ENCODE measurements at regions not wholly inside any gene's neighbourhood (a gene's known extent, or its start where the extent isn't known, plus 50 kb on each side); places are given as distances from the start of the nearest gene placed in this dataset.

DNA sequence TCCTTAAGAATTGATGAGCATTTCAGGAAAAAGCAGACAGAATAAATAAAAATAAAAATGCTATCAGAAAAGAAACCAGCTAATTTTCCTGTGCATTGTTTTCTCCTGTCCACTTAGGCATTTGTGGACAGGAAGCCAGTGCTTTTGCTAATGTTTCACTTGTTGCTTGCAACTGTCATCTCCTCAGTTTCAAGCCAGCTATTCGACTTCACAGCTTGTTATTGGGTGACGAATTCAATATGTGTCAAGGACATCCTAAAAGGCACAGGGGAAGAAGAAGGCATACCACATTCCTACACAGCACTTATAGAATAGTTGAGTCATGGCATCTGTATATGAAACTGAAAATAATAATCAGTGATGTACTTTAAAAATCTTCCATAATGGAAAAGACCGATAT, 530.6 kb upstream of the KIRREL3 start:
- no peak for DNase-seq

DNA sequence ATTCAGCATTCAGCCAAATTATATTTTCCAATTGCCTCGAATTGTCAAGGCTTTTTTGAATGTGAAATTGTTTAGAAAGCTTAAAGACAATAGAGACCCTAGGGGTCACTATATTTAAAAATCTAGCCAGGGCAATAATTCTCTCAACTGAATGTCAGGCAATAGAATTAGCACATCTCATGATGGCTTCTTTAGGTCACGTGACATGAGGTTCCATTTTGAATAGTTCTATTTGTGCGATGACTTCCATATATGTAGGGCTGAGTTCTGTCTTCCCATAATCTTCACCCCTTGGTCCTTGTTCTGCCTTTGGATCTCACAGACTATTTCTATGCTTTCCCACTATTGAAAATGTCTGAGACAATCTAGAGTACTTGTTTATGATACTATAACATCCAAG, 527.7 kb upstream of the KIRREL3 start:
- DNase-seq, result no peak

DNA sequence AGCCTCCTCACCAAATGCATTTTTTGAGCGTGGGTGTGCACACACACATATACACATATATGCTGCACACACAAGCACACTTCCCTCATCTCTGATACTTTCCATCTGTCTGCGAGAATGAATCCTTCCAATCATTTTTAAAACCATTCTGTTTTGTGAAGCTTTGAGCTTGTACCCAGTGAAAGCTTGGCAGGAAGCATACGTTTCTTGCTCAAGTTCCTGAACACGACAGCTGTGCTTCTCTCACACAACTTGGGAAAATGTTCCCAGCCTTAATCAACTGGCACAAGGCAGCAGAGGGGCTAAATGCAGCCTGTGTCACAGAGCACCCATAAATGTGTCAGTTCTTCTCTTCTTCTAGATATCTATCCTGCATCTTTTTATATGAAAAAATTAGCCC, 524.0 kb upstream of the KIRREL3 start:
- DNase-seq, result peak; percentile 7

DNA sequence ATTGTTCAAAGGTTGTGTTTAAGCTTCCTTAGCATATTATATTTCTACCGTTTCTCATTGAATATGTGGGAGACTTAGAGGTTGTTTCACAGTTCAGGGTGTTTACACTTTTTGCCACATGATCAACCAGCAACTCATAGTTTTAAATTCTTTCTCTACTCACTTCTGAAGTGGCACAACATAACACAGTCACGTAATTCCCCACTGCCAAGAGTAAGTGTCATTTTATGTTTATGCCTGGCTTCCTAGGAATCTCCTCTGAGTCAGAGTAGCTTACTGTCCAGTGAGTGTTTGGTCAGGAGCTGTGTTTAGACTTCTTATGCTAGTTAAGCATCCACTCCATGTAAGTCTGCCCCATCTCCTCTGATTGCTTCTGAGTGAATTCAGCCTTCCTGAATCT, 520.8 kb upstream of the KIRREL3 start:
- no peak for DNase-seq

DNA sequence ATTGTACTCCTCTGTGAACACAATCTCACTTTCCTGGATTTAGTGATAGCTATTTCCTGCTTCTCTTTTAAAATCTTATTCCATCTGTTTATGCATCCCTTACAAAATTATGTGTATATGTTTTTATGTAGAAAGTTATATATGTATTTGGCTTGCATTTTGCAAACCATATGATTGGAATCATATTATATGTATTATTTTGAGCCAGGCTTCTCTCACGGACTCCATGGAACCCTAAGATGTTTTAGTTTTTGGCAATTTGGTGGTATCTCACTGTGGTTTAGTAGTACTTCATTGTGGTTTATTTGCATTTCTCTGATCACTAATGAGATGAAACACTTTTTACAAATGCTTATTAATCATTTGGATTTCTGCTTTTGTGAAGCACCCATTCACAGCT, 507.3 kb upstream of the KIRREL3 start:
- no peak for DNase-seq

DNA sequence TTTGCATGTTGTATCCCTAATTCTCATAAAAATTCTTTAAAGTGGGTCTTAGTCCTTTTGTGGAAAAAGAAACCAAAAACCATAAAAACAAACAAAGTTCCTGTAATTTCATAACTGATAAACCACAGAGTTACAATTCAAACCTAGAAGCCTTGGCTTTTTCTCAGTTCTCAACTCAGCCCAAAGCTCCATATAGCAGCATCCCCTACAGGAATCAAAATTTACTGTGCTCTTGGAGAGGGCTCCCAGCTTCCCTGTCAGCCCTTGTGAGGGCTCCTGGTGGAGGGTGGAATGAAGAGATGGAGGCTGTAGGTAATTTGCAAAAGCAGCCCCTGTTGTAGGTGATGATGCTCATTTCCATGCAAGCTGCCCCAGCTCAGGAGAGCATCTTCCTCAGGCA, 506.1 kb upstream of the KIRREL3 start:
- peak; percentile 1 for DNase-seq

DNA sequence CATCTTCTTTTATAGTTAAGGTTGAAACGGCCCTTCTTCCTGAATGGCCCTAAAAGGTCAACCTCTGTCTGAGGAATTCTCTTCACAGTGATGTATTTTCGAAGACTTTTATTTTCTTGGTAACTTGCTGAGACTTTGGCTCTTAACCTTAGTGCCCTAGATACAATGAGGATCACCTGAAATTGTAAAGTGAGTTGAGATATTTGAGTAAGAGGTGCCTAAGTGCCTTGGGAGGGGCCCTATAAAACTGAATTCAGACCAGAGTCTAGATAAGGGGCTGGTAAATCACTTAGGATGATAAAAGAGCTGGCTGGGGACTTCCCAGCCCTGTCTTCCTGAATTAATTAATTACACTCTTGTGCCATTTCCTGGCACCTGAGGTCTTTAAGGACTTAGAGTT, 505.6 kb upstream of the KIRREL3 start:
- DNase-seq, result no peak

DNA sequence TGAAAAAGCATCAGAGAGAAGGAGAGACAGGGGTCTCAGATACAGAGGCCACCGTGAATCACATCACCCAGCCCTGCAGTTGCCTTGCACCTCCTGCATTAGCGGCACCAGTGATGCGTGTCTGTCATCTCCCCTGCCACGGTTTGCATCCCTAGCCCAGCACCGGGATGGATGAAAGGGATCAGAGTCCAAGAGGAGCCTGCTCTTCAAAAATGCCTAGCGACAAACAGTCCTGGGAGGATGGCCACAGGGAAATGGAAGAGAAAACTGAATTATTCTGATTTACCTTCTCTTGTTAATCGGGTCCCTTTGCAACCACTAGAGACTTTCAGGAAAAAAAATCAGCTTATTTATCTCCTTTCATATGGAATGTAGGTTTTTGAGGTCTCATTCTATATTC, 495.6 kb upstream of the KIRREL3 start:
- DNase-seq, result no peak

DNA sequence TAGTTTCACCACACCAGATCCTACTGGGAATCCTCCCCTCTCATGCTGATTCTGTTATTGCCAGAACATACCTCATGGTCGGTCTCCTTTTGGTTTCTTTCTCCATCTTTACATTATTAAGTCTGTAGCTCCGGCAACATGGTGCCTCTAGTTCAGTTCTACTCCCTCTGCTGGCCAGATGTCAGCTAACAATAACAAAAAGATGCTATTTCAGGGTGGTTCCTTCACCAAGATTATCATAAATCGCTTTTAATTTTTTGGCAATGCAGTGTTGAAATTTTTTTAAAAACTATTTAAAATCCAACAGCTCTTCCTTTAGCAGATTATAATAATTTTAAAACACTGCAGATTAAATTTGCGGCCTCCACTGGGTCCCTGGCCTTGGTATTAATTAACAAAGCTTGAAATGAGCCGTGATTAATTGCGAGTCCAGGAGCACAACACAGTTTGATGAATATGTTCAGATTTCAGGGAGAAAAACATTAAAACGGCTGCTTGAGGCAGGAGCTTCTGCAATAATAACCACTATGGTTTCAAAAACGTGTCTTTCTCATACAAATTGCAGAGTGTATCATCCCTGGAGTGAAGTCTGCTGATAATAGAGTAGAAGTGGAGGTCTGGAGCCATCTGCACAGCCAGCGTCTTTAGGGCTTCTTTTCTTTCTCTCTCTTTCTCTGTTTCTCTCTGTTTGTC, 492.9 kb upstream of the KIRREL3 start:
- peak; percentile 30 for DNase-seq

DNA sequence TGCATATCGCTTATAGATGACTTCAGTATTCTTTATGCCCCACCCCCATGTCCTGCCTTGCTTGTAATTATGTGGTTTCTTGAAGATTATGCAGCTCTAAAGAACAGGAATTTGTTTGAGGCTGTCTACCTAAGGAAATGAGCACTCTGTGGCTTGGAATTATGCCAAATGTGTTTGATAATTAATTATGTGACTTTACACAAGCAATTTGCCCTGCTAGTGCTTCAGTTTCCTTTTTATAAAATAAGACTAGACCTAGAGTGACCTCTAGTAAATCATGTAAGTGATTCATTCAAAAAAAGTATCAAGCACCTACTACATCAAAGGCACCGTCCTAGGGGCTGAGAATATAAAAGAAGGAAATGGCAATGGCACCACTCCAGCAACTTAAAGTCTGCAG, 491.5 kb upstream of the KIRREL3 start:
- DNase-seq, result peak; percentile 9

DNA sequence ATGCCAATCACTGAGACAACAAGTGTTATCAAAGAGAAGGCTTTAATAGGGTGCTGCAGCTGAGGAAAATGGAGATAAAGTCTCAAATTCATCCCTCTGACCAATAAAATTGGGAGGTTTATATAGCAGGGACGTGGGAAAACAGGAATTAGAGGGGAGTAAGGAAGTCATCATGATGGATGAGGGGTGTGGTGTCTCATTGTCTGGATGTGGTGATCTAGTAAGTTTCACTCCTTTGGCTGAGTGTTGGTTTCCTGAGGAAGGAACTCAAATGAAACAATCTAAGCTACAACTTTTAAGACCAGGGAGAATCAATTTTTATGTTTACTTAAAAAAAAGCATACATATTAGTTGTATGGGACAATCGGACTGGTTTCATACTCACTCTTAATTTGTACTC, 491.0 kb upstream of the KIRREL3 start:
- DNase-seq, result no peak

DNA sequence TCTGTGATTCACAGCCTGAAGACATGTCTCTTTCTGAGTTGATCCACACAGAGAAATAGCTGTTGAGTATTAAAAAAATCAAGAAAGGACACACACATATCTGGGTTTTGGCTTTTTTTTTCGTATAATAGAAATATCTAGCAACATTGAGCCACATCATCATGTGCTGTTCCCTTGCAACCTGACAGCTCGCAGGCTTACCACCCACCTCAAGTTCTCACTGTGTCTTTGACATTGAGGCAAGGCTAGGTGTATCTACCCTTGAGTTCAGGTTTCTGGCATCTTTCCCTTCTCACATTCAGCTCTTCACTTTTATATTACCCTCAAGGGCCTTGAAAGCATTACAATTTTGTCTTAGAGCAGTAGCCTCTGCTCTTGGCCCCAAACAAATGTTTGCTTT, 490.3 kb upstream of the KIRREL3 start:
- no peak for DNase-seq

DNA sequence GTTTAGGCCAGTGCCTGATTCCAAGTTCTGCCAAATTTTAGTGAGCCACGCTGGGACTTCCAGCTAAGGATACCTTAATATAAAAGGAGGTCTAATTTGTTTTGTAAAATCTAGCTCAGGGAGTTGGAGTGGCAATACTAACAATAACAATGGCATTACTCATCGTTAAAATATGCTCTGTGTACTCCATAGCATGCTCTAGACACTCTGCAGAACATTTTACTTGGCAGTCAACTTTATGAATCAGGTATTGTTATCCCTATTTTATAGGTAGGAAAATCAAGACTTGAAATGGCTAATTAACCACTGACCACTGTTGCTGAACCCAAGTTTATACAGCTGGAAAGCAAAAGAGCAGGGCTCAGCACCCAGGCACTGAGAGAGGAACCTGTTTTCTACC, 485.0 kb upstream of the KIRREL3 start:
- DNase-seq, result no peak

DNA sequence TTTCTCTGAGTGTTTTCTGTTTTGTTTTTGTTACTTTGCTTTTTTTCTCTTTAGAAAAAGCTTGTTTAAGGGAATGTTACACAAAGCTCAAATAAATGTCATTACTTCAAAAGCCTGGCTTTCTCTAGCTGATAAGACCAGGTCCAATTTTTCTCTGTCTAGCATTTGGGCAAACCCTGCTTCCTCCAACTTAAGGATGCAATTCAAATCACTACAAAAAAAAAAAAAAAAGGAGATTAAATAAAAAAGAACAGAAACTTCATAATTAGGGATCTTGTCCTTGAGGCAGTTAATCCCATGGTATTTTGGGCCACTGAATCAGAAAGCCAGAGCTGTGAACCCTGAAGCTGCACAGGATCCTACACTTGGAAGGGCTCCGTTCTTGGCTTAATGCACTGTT, 480.8 kb upstream of the KIRREL3 start:
- no peak for DNase-seq

DNA sequence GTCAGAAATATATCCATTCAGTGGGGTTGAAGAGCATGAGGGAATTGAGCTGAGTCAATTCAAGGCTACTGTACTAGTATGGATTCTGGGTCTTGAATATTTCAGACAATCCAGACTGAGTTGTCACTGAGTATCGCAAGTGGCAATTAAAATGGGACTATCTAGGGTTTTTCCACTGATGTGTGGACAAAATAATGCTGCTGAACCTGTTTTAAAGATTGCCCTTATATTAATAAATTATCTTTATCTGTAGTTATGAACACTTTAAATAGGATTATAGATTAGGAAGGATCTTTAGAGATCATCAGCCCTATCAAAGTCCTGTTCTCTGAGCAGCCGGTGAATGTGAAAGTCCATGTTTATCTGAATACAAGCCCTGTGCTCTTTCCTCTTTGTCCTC, 478.3 kb upstream of the KIRREL3 start:
- no peak for DNase-seq

DNA sequence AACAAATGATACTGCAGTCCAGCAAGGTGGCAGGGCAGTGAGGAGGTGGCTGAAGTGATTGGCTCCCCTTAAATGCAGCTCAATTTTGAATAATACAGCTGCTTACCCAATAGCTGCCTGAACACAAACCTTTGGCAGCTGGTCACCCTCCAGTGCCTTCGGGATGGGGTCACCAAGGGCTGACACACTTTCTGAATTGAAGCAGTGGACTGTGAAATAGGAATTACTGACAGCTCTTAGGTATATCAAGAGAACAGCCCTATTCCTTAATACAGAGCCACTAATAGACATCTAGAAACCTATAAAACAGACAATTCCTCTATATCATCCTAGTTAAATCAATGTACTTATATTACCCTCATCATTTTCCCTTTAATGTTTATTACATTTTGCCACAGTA, 474.2 kb upstream of the KIRREL3 start:
- DNase-seq, result no peak

DNA sequence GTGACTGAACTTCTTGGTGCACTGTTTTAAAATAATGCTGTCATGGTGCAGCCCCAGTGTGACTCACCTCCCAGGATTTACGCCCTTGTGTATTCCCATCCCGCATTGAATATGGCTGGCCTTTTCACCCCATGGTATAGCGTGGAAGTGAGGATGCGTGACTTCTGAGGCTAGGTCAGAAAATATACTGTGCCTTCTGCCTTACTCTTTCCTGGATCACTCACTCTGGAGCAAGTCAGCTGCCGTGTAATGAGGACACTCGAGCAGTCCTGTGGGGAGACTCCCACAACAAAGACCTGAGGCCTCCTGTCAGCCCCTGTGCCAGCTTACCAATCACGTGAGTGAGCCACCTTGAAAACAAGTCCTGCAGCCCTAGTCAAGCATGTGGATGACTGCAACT, 471.9 kb upstream of the KIRREL3 start:
- no peak for DNase-seq

DNA sequence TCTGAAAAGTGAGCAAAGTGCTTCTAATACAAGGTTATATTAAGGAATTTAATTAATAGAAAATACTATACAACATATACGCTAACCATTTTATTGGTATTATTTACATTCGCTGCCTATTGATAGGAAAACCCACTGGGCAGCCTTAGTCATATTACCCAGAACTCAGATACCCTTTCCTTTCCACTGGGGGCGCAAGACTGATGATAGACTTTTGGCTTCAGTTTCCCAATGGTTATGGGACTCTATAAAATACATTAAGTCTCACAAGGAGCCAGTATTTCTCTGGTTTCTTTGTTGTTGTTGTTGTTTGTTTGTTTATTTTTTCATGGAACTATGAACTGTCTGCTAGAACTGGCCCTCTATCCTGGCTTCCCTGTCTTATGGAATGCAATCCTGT, 471.1 kb upstream of the KIRREL3 start:
- no peak for DNase-seq

DNA sequence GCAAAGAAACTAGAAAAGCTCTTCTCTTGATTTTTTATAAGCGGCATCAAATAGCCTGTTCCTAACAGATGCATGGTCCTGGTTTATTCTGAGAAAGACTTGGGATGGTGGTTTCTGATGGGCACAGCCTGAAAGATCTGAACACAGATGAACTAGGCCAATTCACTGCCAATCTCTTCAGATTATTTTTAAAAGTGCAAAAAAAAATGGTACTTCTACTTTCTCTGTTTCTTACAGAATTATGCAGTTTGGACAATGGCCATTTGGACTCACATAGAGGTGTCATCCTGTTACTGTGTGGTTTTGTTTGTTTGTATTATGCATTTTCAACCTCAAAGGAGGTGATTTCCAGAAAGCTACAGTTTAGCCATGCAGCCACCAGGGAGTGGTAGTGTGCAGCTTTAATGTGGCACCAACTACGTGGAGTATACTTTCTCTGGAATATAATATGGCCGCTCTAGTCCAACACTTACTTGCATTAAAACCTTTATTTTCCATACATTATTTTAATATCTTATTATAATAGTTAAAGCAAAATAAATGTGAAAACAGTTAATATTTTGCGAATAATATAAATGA, 469.8 kb upstream of the KIRREL3 start:
- DNase-seq, result peak; percentile 58

DNA sequence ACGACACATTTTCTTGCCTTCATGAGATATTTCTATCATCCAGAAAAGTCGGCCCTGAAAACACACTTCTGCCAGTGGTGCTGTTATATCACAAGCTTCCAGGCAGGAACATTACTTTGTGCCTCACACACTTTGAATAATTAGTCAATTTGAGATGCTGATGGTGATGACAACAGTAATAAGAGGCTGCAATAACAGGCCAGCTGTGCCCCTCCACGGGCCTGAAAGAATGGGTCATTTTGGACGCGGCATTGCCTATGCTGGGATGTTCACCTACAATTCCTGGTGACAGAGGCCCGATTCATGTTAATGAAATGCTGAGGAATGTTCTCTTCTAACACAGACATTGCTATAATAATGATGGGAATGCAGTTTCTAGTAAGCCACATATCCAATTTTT, 463.8 kb upstream of the KIRREL3 start:
- DNase-seq, result no peak

DNA sequence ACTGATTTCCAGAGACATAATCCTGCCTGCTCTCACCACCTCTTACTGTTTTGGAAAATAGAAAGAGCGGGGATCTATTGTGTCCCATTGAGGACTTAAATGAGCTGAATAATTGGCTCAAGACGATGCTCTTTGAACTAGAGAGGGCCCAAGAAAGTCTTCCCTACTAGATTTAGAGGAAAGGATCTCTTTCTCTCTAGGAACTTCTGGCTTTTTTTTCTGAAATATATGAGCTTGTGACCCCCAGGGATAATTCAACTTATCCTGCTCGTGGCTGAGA, 461.4 kb upstream of the KIRREL3 start:
- no peak for DNase-seq

DNA sequence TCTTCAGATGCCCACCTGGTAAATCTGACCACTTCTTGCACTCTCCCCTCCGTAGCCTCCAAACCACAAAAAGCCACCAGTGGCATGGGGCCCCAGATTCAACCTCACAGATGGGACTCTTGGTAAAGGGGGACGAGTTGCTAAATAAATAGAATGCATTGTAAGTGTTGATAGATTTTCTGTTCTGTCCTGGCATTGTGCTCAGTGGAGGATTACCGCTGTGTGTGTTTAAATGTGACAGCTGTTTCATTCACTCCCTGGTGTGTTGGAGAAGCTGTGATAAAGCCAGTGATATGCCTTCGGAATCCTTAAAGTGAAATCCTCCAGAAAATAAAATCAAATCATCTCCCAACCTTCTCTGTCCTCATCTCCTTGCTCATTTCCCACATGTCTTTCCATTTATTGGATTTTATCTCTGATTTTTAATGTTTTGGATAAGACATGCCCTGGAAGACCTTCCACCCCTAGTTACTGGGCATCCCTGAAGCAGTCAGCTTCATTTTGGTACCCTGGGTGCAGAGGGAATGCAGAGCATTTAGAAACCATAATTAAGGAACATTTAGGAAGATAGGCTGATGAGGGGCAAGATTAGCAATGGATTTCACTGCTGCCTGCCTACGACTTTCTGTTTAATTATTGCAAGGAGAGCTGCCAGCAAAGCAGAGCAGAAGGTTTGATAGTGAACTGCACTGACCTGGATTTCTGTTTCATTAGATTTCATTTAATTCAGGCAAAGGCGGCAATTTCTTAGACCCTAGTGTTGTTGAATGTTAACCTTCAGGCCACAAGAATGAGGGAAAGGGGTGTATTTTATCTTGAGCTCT, 460.9 kb upstream of the KIRREL3 start:
- DNase-seq, result no peak

DNA sequence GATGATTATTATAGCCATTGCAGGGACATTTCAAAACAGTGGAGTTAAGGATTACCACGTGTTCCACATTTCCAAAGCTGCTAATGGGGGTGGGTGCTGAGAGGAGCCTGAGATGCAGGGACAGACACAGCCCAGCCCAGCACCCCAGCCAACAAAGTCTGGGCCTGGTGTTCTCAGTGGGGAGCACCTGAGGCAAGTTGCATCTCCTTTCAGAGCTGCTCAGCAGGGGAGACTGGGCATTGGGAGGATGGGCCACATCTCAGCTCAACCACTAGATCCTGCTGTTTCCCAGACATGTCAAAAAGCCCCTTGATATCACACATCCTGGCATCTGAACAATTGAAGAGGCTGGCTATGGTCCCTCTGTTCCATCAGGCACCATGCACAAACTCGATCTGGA, 458.0 kb upstream of the KIRREL3 start:
- no peak for DNase-seq

DNA sequence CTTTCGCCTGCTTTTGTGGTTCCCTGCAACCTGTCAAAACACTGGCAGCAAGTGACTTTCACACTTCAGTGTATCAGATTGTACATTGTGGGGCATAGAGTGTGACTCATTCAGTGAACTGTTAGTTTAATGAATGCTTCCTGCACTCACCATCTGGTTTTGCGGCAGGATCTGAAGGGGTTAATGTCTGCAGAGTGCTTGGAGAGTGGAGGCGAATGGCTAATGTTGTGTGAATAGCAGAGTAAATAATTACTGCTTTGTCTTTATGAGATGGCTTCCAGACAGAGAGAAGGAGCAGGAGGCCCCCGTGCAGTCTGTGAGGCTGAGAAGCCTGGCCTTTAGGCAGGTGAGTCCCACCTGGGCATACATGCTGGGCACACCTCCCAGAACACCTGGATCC, 454.3 kb upstream of the KIRREL3 start:
- DNase-seq, result no peak

DNA sequence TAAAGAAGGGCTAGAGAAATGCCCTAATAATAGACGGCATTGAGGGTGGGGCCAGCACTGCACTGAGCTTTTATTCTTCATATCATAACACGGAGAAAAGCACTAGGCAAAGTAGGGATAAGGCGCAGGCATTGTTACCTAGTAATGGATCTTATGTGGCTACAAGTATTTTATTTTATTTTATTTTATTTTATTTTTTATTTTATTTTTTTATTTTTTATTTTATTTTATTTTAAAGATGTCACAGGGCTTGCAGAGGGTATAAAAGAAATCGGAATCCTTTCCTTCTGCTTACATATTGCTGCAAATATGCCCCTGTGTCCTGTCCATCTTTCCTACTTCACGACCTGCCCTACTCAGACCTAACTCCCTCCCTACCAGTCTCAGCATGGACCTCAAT, 452.0 kb upstream of the KIRREL3 start:
- no peak for DNase-seq

All from hematopoietic multipotent progenitor cell treated with erythropoietin and hydrocortisone succinate and interleukin-3 and kit ligand, for 6 days (in vitro differentiated cells).